HG03045 (cell line): ENCODE measurements at regions not wholly inside any gene's neighbourhood (a gene's known extent, or its start where the extent isn't known, plus 50 kb on each side); places are given as distances from the start of the nearest gene placed in this dataset.

Experiments
- ATAC-seq: cut with Tn5 transposase; IDR thresholded peaks from one replicate; pipeline ENCODE4 v1.9.1; 2021; ENCODE audit warnings: mild to moderate bottlenecking, moderate library complexity; ENCODE audit not compliant: unreplicated experiment

- ATAC-seq: no peak
Measured at GRCh38 chr4:11900359-11900758, 471.7 kb upstream of the HS3ST1 start.

GRCh38 chr4:11898796-11899195 lies 470.1 kb upstream of the HS3ST1 start:
- no peak for ATAC-seq

GRCh38 chr4:11895766-11896165 lies 467.1 kb upstream of the HS3ST1 start:
- ATAC-seq: no peak

- ATAC-seq: no peak
Measured at GRCh38 chr4:11894977-11895376, 466.3 kb upstream of the HS3ST1 start.

- ATAC-seq: no peak
Measured at GRCh38 chr4:11894221-11894620, 465.5 kb upstream of the HS3ST1 start.

GRCh38 chr4:11889099-11889498 lies 460.4 kb upstream of the HS3ST1 start:
- ATAC-seq: no peak

GRCh38 chr4:11881947-11882346 lies 453.3 kb upstream of the HS3ST1 start:
- no peak for ATAC-seq

- no peak for ATAC-seq
Measured at GRCh38 chr4:11881364-11881763, 452.7 kb upstream of the HS3ST1 start.

GRCh38 chr4:11878241-11878640 lies 449.5 kb upstream of the HS3ST1 start:
- ATAC-seq: no peak

GRCh38 chr4:11876104-11876503 lies 447.4 kb upstream of the HS3ST1 start:
- no peak for ATAC-seq

GRCh38 chr4:11869191-11869870 lies 440.6 kb upstream of the HS3ST1 start:
- no peak for ATAC-seq

- ATAC-seq: no peak
Measured at GRCh38 chr4:11866391-11866790, 437.7 kb upstream of the HS3ST1 start.

- ATAC-seq: no peak
Measured at GRCh38 chr4:11860996-11861395, 432.3 kb upstream of the HS3ST1 start.

GRCh38 chr4:11857881-11858280 lies 429.2 kb upstream of the HS3ST1 start:
- ATAC-seq: no peak

- no peak for ATAC-seq
Measured at GRCh38 chr4:11847167-11847566, 418.5 kb upstream of the HS3ST1 start.

GRCh38 chr4:11843927-11844326 lies 415.2 kb upstream of the HS3ST1 start:
- ATAC-seq: no peak

- no peak for ATAC-seq
Measured at GRCh38 chr4:11843340-11843739, 414.6 kb upstream of the HS3ST1 start.

GRCh38 chr4:11842620-11843263 lies 414.0 kb upstream of the HS3ST1 start:
- ATAC-seq: no peak

- no peak for ATAC-seq
Measured at GRCh38 chr4:11839889-11840288, 411.2 kb upstream of the HS3ST1 start.

- no peak for ATAC-seq
Measured at GRCh38 chr4:11831739-11832138, 403.0 kb upstream of the HS3ST1 start.

- ATAC-seq: no peak
Measured at GRCh38 chr4:11824566-11824965, 395.9 kb upstream of the HS3ST1 start.

GRCh38 chr4:11821772-11822430 lies 393.2 kb upstream of the HS3ST1 start:
- no peak for ATAC-seq
